Common myeloid progenitor, CD34-positive (primary cell): ENCODE measurements at regions not wholly inside any gene's neighbourhood (a gene's known extent, or its start where the extent isn't known, plus 50 kb on each side); places are given as distances from the start of the nearest gene placed in this dataset.

Experiments
- CTCF ChIA-PET: fragments of 350-600 bp; sonication (Branson Sonifier 250); formaldehyde crosslinking; loops from one replicate; lab custom pipeline; 2021; ENCODE audit warnings: antibody characterized with exemption; lab: Charles Lee
- POLR2A ChIA-PET: fragments of 350-600 bp; sonication (Branson Sonifier 250); formaldehyde crosslinking; loops from one replicate; lab custom pipeline; 2021; ENCODE audit warnings: antibody characterized with exemption; lab: Charles Lee
- DNase-seq, 3 donors: peaks; one replicate each; pipeline versions ENCODE4 v3.0.0 to v3.0.0-alpha.2; 2013
- H3K27ac ChIP-seq, 2 experiments: 1 replicate in 1 of 2; 2 replicates in 1 of 2; pipeline ENCODE4 v1.7.0; 2013; ENCODE audit warnings: inconsistent platforms in 2 of 2, low read length in 2 of 2, mild to moderate bottlenecking in 2 of 2, low read depth in 1 of 2, moderate library complexity in 1 of 2; ENCODE audit not compliant: severe bottlenecking in 2 of 2, insufficient read depth in 1 of 2, poor library complexity in 1 of 2
- H3K27me3 ChIP-seq, 5 experiments: replicated peaks in 2 of 5; 1 replicate in 3 of 5; 2 replicates in 2 of 5; pipeline versions ENCODE4 v1.6.1 to v1.7.0; 2013; ENCODE audit warnings: low read length in 4 of 5, mild to moderate bottlenecking in 2 of 5, moderate library complexity in 2 of 5, inconsistent platforms in 1 of 5; ENCODE audit not compliant: insufficient read depth in 5 of 5, control insufficient read depth in 4 of 5
- H3K36me3 ChIP-seq, 4 experiments: 1 replicate in 2 of 4; 2 replicates in 2 of 4; pipeline versions ENCODE4 v1.6.1 to v1.7.0; 2013; ENCODE audit warnings: low read length in 3 of 4, control low read depth in 1 of 4, mild to moderate bottlenecking in 1 of 4; ENCODE audit not compliant: control insufficient read depth in 4 of 4, insufficient read depth in 4 of 4
- H3K4me1 ChIP-seq, 4 experiments: 1 replicate in 3 of 4; 2 replicates in 1 of 4; pipeline versions ENCODE4 v1.6.1 to v1.7.1; 2013; ENCODE audit warnings: low read length in 3 of 4, mild to moderate bottlenecking in 3 of 4, control low read depth in 1 of 4, inconsistent platforms in 1 of 4, moderate library complexity in 1 of 4; ENCODE audit not compliant: control insufficient read depth in 4 of 4, insufficient read depth in 4 of 4; ENCODE audit errors: control extremely low read depth in 1 of 4
- H3K4me3 ChIP-seq, 7 experiments: 1 replicate in 4 of 7; 2 replicates in 3 of 7; pipeline versions ENCODE4 v1.5.1 to v1.7.0; 2013; ENCODE audit warnings: mild to moderate bottlenecking in 7 of 7, low read length in 6 of 7, moderate library complexity in 6 of 7, inconsistent platforms in 2 of 7, low read depth in 2 of 7, control low read depth in 1 of 7; ENCODE audit not compliant: insufficient read depth in 4 of 7, control insufficient read depth in 1 of 7; ENCODE audit errors: extremely low read depth in 1 of 7
- H3K9me3 ChIP-seq, 5 experiments: 1 replicate in 4 of 5; 2 replicates in 1 of 5; pipeline versions ENCODE4 v1.6.1 to v1.7.1; 2013; ENCODE audit warnings: low read length in 4 of 5, mild to moderate bottlenecking in 2 of 5, inconsistent platforms in 1 of 5, low read depth in 1 of 5, moderate library complexity in 1 of 5; ENCODE audit not compliant: control insufficient read depth in 4 of 5, insufficient read depth in 2 of 5; ENCODE audit errors: control extremely low read depth in 1 of 5
- WGBS: methylation state at CpG from one replicate; pipeline ENCODE4 v1.1.5; 2013; ENCODE audit not compliant: insufficient coverage; 5-methylcytosine and 5-hydroxymethylcytosine counted together

GRCh38 chr13:40438999-40439797 lies 227.2 kb downstream of the FOXO1 start:
- ChIA-PET POLR2A (no interaction called here), CTCF (interaction anchor here (0.6 to 1.7 kb wide), 4 partner anchors 31 to 360 kb away, joined by 3 to 4 read pairs (median 3); no protein-coding TSS in a partner anchor)
- Histone ChIP-seq H3K36me3 (no peaks in the 10 kb centered on the region), H3K27me3 (no peaks in the 10 kb centered on the region), H3K4me3 (peak overlapping the region in 4 of 7 experiments; percentile 9 to 47 (median 33)), H3K9me3 (peaks cover 0 to 3% (median 0%) of the 10 kb centered on the region in 5 experiments), H3K4me1 (peaks cover 0 to 21% (median 5%) of the 10 kb centered on the region in 4 experiments), H3K27ac (no peak overlapping the region)
- WGBS, result 82% methylated on average over 9 of the region's 12 CpGs
- DNase-seq, result peak; percentile 42 to 67 (median 66)

DNA sequence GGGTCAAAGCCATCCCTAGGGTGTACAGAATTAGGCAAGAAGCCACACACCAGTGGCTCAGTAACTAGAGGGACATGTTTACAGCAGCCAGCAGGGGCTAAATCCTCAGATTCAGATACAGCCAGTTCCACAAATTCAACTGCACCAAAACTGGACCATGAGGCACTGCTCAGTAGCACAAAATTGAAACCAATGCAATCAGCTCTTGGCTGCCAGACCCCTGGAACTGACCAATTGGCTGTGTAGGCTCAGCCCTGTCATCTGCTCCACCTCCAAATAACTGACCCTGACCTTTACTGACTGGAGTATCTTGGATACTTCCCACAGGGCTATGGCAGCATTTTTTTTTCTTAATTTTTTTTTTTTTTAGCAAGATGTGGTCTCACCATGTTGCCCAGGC lies 226.5 kb downstream of the FOXO1 start:
- DNase-seq, result peak in 2 of 3 donors; percentile 30 to 39
- CTCF ChIA-PET, result interaction anchor here (0.9 to 1.1 kb wide), 2 partner anchors 31 to 33 kb away, joined by 3 to 4 read pairs; no protein-coding TSS in a partner anchor
- Histone ChIP-seq H3K9me3 (no peaks in the 10 kb centered on the region), H3K4me1 (peaks cover 0 to 21% (median 5%) of the 10 kb centered on the region in 4 experiments), H3K36me3 (no peaks in the 10 kb centered on the region), H3K4me3 (no peak overlapping the region), H3K27ac (no peak overlapping the region), H3K27me3 (no peaks in the 10 kb centered on the region)
- POLR2A ChIA-PET, result no interaction called here

DNA sequence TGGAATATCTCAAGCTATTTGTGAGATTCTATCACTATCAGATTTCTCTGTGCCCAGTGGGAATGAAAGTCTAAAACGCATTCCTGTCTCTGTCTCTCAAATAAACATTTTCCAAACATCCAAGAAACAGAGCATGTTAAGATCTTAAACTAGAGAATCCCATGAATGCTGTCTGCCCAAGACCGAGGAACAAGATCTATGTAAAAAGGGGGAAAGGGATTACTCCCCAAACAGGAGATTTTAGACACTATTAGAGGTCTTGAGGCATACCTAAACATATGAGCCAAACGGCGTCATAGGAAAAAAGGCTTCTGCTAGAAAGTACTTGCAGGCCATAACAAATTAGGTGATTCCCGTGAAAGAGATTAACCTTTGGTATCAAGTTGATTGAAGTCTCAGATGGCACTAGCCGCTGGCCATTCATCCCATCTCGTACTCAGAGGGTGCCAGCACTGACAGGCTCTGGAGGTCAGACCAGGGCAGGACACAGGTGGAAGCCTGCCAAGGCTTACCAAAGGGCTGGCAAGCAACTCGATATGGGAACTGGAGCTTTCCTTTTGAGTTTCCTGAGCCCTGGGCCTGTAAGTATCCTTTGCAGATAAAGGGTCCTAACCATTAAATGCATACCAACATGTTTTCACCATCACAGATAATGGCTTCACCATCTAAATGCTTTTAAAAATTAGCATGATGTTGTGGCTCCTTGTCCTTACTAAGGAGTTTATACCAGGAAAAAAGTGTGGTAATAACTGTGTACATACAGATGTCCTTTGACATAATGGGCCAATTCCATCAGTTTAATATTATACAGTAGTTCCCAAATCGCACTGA lies 225.2 kb downstream of the FOXO1 start:
- CTCF ChIA-PET, result no interaction called here
- H3K36me3 ChIP-seq, result no peaks in the 10 kb centered on the region

DNA sequence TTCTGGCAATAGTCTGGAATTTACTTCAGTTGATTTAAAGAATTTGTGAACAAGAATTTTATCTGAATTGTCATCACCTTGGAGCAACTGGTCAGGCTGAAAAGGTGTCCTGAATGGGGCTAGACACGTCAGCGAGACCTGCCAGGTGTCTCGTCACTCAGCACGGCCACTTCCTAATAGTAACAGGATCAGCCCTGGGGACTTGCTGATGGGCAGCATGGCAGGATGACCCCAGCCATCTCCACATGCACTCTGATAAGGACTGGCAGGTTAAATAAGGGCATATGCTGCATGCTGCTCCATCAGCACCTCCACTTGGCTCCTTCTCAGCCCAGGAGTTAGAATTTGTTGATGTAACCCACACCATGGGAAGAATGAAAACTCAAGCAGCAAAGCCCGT lies 224.2 kb downstream of the FOXO1 start:
- no peaks in the 10 kb centered on the region for H3K9me3 ChIP-seq
- no peak for DNase-seq
- H3K4me3 ChIP-seq, result no peak overlapping the region
- WGBS, result 98% methylated on average over 5 of the region's 5 CpGs
- no peaks in the 10 kb centered on the region for H3K36me3 ChIP-seq
- POLR2A ChIA-PET, result no interaction called here
- CTCF ChIA-PET, result no interaction called here
- H3K4me1 ChIP-seq, result peaks cover 0 to 21% (median 5%) of the 10 kb centered on the region in 4 experiments
- no peak overlapping the region for H3K27ac ChIP-seq
- H3K27me3 ChIP-seq, result no peaks in the 10 kb centered on the region

More for the DNA sequence above, 225.2 kb downstream of the FOXO1 start:
- 61% methylated on average over 6 of the region's 9 CpGs for WGBS
- POLR2A ChIA-PET, result no interaction called here
- Histone ChIP-seq H3K4me1 (peaks cover 0 to 21% (median 5%) of the 10 kb centered on the region in 4 experiments), H3K4me3 (no peak overlapping the region), H3K27me3 (no peaks in the 10 kb centered on the region), H3K27ac (no peak overlapping the region), H3K9me3 (no peaks in the 10 kb centered on the region)
- DNase-seq, result no peak

GRCh38 chr13:40442826-40443225 lies 223.6 kb downstream of the FOXO1 start:
- H3K27ac ChIP-seq, result no peak overlapping the region
- no peaks in the 10 kb centered on the region for H3K36me3 ChIP-seq
- WGBS, result 78% methylated on average over 5 of the region's 6 CpGs
- ChIA-PET CTCF (no interaction called here), POLR2A (interaction anchor here (0.6 kb wide), 1 partner anchor 23 kb away, joined by 3 read pairs; no protein-coding TSS in a partner anchor)
- H3K9me3 ChIP-seq, result no peaks in the 10 kb centered on the region
- H3K4me3 ChIP-seq, result no peak overlapping the region
- no peak for DNase-seq
- H3K27me3 ChIP-seq, result no peaks in the 10 kb centered on the region
- peaks cover 0 to 21% (median 5%) of the 10 kb centered on the region in 4 experiments for H3K4me1 ChIP-seq

GRCh38 chr13:40444241-40444640 lies 222.2 kb downstream of the FOXO1 start:
- CTCF ChIA-PET, result no interaction called here
- no peak for DNase-seq
- no peak overlapping the region for H3K4me3 ChIP-seq
- POLR2A ChIA-PET, result no interaction called here
- H3K27me3 ChIP-seq, result no peaks in the 10 kb centered on the region
- H3K9me3 ChIP-seq, result peaks cover 0 to 5% (median 0%) of the 10 kb centered on the region in 5 experiments
- peaks cover 0 to 11% (median 2%) of the 10 kb centered on the region in 4 experiments for H3K4me1 ChIP-seq
- 100% methylated on average over 1 of the region's 3 CpGs for WGBS
- H3K36me3 ChIP-seq, result no peaks in the 10 kb centered on the region
- no peak overlapping the region for H3K27ac ChIP-seq
